Prostate gland (tissue), 2 donors: ENCODE measurements at regions not wholly inside any gene's neighbourhood (a gene's known extent, or its start where the extent isn't known, plus 50 kb on each side); places are given as distances from the start of the nearest gene placed in this dataset.

Source experiments
- POLR2AphosphoS5 ChIP-seq: sonication (generic); formaldehyde crosslinking; IDR thresholded peaks from one replicate; pipeline ENCODE4 v1.6.1; 2017; ENCODE audit warnings: antibody characterized with exemption
- TF ChIP-seq, protein P1 (sequence below), 4 experiments: fragments of 200-600 bp in 2 of 4; fragments of 450-650 bp in 2 of 4; sonication (generic) in 2 of 4; IDR thresholded peaks; 1 replicate in 3 of 4; 2 replicates in 1 of 4; pipeline ENCODE4 v1.5.1; 2016 to 2019; ENCODE audit warnings: antibody characterized with exemption in 4 of 4, mild to moderate bottlenecking in 2 of 4, moderate library complexity in 2 of 4

DNA sequence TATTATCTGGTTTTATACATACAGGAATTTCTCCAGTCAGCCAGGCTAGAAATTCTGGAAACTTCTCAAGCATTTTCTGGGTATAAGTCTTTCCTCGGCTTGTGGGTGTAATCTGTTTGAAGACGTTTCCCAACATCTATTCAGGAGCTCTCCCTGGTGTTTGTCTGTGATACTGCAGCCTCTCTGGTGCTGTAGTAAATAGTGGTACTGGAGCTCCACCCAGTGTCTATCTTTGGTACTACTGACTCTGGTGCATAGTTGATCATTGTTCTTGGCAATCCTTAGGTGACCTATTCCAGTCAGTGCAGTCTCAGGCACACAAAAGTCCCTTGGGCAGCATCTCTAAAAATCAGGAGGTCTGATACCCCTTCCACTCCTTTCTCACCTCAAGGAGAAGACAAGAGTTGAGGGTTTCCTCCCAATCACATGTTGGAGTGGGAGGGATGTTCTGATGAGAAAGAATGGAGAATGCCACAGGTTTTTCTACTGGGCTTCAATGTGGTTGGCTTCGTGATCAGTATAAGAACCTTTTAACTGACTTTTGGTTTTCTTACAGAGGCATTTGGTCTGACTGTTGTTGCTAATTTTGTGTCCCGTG is 115.5 kb downstream of the CYSLTR2 start:
- TF ChIP-seq, protein P1, sequence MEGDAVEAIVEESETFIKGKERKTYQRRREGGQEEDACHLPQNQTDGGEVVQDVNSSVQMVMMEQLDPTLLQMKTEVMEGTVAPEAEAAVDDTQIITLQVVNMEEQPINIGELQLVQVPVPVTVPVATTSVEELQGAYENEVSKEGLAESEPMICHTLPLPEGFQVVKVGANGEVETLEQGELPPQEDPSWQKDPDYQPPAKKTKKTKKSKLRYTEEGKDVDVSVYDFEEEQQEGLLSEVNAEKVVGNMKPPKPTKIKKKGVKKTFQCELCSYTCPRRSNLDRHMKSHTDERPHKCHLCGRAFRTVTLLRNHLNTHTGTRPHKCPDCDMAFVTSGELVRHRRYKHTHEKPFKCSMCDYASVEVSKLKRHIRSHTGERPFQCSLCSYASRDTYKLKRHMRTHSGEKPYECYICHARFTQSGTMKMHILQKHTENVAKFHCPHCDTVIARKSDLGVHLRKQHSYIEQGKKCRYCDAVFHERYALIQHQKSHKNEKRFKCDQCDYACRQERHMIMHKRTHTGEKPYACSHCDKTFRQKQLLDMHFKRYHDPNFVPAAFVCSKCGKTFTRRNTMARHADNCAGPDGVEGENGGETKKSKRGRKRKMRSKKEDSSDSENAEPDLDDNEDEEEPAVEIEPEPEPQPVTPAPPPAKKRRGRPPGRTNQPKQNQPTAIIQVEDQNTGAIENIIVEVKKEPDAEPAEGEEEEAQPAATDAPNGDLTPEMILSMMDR (IDR thresholded peaks at IDR 0.05), result peak; percentile 82 to 99 (median 95)
- peak; percentile 48 for TF ChIP-seq POLR2AphosphoS5
